NCI-H226 (cell line): ENCODE measurements at regions not wholly inside any gene's neighbourhood (a gene's known extent, or its start where the extent isn't known, plus 50 kb on each side); places are given as distances from the start of the nearest gene placed in this dataset.
A peak's percentile ranks its signal among the peaks of the same experiment; 100 is the strongest.
"Not testable (repeated sequence)": the region's sequence is repeated elsewhere in the genome, so short reads cannot be mapped to it uniquely, and the experiment has no call there.

ENCODE experiments used
- DNase-seq: peaks from one replicate; pipeline ENCODE4 v3.0.0-alpha.2; 2015

DNA sequence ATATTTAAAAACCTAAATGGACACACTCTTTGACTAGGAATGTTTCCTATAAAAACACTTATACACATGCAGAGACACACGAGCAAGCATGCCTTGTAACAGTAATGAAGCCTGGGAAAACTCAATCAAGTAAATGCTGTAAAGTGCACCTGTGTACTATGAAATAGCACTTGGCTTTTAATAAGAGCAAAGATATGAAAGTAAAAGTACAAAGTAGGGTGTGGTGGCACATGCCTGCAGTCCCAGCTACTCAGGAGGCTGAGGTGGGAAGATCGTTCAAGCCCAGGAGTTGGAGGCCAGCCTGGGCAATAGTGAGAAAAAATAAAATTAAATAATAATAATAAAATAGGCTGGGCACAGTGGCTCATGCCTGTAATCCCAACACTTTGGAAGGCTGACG lies 166.9 kb upstream of the GRK3 start:
- DNase-seq: no peak

DNA sequence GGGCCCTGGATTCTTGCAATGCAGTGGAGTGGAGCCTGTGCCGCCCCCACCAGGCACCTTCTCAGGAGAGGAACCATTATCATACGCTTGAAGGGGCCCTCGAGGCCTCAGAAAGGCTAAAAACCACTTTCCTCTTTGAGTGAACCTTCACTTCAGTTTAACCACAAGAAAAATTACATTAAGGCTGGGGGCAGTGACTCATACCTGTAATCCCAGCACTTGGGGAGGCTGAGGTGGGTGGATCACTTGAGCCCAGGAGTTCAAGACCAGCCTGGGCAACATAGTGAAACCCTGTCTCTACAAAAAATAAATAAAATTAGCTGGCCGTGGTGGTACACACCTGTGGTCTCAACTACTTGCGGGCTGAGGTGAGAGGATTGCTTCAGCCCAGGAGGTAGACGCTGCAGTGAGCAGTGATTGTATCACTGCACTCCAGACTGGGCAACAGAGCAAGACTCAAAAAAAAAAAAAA lies 165.8 kb upstream of the GRK3 start:
- DNase-seq: peak; percentile 7

DNA sequence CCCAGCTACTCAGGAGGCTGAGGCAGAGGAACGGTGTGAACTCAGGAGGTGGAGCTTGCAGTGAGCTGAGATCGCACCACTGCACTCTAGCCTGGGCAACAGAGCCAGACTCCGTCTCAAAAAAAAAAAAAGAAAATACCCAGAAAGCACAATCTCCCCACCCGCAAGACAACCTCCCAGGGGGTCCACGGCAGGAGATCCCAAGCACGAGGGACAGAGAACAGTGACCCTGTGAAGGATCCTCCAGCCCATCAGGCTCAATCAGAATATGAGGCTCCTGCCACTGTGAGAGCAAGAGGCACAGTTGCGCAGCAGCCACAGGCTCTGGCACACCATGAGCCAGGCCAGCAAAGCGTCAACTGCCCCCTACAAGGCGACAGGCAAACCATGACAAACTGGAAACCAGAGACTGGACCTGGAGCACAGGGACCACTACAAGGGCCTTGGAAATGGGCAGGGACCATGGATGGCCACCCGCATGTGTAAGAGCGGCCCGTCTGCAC lies 164.8 kb upstream of the GRK3 start:
- DNase-seq: no peak

- no peak for DNase-seq
These were observed 162.3 kb upstream of the GRK3 start for GRCh38 chr22:25402160-25402500.

DNA sequence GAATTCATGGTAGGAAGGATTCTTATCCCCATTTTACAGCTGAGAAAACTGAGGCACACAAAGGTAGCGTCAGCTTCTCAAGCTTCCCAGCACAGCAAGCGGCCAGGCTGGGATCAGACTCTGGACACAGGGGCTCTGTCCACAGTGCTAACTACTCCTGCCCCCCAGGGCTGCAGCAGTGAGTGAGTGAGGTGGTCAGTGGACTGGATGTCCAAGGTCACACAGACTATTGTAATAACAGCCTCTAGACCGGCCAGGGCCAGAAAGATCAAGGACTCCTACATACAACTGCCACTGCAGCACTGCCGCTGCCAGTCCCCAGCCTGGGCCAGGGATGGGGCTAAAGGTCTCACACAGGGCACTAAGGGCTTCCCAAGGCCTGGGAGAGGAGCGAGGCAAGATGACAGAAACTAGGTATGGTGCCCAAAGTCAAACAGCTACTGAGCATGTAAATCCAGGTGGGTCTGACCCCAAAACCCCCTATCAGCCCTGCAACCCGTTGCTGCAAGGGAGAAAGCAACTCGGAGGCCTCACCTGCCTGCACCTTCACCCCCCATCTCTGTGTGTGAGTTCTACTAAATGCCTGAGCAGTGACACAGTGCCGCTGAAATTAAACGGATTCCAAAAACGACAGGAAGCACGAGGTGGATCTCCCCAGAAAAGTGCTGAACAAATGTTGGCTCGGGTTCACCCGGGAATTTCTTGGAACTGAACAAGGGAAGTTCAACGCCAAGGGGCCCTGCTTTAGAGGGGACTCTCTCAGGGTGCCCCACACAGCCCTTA lies 161.8 kb upstream of the GRK3 start:
- peak; percentile 3 for DNase-seq

DNA sequence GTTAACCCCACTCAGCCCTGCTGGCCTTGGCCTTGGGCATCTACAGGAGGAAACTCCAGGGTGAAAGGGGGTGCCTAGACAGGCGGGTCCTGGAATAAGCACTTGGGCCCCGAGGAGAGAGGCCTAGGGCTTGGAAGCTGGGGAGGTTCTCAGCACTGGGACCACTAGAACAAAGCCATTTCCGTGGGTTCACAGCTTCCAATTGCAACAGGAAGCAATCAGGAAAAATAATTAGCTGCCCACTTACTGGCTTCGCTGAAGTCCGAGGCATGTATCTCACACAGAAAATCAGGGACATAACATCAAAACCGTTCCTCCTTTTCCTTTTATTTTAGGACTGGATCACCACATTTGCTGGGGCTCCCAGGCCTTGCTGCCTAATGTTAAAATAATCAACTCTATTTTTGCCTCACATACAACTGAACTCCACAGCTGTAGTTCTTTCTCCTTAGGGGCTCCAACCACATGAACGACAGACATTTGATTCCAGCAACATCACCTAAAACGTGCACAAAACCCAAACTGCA lies 161.1 kb upstream of the GRK3 start:
- DNase-seq: no peak

DNA sequence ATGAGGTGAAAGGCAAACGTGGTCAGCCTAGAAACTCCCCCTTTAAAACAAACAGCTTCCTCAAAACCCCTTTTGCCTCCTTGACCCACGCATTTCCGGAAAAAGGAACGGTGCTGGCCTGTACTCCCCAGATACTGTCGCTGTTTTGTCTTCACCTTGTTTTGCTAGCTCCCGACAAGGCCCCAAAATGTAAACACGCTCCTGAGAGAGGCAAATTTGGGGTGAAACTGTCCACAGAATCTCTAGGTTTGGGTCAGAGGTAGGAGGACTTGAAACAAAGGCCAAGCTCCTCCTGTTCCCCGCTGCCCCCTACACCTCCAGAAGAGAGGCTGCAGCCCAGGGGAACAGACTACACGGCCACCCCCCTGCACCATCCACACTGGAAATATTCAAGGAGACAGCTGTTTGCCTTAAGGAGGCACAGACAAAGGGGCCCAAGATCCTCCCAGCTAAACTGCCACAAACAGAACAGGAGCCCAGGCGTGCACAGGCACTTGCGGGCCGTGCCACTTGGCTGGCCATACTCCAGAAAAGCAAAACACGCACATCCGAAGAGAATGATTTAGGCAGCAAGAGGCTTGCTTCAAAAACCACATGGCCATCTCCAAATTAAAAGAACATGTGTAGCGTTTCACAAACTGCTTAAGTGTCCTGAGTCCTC lies 160.5 kb upstream of the GRK3 start:
- no peak for DNase-seq

GRCh38 chr22:25404556-25404927 lies 159.9 kb upstream of the GRK3 start:
- DNase-seq: no peak

- peak; percentile 37 for DNase-seq
These were observed 159.3 kb upstream of the GRK3 start for GRCh38 chr22:25404928-25405816.

GRCh38 chr22:25405841-25406509 lies 158.5 kb upstream of the GRK3 start:
- DNase-seq: no peak

DNA sequence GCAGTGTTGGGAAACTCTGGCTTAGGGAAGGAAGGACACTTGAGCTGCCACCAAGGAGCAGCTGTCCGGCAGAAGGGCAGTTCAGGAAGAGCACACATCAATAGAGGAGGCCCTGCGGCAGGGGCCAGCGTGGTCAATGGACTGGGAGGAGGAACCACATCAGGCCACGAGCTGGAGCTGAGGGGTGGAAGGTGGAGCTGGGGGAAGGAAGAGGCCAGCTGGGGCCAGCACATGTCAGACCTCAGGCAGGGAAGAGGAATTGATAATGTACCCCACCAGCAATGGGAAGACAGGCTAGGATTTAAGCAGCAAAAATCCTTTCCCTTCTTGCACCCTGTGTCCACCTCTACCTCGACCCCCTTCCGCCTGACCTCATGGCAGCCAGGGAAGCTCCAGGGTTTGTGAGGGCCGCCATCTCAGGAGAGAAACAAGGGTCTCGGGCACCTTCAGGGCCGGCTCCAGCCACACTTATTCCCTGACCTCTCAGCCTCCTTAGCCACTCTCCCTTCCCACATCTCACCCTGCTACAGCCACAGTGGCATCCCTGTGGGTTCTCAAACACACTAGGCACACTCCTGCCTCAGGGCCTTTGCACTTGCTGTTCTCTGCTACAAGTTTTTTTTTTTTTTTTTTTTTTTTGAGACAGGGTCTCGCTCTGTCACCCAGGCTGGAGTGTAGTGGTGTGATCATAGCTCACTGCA lies 157.8 kb upstream of the GRK3 start:
- no peak for DNase-seq

GRCh38 chr22:25407226-25407858 lies 157.1 kb upstream of the GRK3 start:
- DNase-seq: no peak

DNA sequence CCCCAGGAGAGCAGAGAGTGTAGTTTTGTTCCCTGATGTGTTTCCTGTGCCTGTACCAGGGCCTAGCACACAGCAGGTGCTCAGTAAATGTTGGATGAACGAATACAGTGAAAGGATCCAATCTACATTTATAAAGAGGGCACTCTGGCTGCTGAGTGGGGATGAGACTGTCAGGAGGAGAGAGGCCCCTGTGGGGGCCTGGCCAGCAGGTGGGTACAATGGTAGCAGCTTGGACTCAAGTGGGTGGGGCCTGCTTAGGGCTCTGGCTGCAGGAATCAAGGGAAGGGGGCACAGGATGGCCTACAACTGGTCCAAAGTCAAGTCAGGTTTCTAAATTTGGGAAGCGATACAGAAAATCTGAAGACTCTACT lies 156.6 kb upstream of the GRK3 start:
- no peak for DNase-seq

DNA sequence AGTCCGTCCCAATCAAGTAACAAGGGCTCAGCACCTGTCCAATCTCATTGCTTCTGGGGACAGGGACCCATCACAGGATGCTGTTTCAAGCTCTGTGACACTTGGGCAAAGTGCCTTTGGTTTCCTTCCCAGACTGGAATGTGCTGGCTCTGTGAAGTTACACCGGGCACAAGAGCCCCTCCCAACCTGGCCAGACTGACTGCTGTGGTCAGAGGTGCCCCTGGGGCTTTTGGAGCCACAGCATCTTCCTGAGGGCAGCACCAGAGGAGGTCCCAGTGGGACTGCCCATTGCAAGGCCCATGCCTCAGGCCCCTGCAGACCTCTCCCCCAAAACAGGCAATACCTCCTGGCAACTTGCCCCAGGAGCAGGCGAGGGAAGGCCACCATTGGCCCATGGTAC lies 155.2 kb upstream of the GRK3 start:
- no peak for DNase-seq

- DNase-seq: no peak
These were observed 153.6 kb upstream of the GRK3 start for GRCh38 chr22:25410849-25411248.

GRCh38 chr22:25413620-25414019 lies 150.9 kb upstream of the GRK3 start:
- no peak for DNase-seq

DNA sequence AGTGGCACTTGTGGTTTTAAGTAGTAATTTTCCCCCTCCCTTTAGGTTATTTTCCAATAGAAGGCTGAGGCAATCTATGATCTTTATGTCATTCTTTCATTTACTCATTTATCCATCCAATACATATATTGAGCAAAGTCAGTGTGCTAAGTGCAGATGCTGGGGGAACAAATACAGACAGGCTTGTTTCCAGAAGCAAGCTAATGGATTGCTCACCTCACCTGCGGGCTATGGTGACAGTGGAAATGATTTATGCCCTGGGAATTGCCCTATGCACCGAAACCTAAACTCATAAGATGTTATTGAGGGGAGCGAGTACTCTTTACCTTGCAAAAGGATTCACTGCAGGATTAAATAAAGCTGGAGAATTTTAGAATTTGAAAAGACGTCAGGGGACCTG lies 148.7 kb upstream of the GRK3 start:
- DNase-seq: not testable (repeated sequence)

DNA sequence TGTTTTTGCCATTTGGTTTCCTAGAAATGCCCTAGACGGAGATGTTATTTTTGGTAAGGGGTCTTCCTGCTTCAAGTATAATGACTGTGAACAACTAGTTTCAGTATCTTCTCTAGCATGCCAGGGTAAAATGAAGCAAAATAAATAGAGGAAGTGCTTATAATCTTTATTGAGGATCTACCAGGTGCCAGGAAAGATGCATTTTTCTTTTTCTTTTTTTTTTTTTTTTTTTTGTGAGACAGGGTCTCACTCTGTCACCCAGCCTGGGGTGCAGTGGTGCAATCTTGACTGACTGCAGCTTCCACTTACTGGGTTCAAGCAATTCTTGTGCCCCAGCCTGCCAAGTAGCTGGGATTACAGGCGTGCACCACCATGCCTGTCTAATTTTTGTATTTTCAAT lies 146.6 kb upstream of the GRK3 start:
- not testable (repeated sequence) for DNase-seq

DNA sequence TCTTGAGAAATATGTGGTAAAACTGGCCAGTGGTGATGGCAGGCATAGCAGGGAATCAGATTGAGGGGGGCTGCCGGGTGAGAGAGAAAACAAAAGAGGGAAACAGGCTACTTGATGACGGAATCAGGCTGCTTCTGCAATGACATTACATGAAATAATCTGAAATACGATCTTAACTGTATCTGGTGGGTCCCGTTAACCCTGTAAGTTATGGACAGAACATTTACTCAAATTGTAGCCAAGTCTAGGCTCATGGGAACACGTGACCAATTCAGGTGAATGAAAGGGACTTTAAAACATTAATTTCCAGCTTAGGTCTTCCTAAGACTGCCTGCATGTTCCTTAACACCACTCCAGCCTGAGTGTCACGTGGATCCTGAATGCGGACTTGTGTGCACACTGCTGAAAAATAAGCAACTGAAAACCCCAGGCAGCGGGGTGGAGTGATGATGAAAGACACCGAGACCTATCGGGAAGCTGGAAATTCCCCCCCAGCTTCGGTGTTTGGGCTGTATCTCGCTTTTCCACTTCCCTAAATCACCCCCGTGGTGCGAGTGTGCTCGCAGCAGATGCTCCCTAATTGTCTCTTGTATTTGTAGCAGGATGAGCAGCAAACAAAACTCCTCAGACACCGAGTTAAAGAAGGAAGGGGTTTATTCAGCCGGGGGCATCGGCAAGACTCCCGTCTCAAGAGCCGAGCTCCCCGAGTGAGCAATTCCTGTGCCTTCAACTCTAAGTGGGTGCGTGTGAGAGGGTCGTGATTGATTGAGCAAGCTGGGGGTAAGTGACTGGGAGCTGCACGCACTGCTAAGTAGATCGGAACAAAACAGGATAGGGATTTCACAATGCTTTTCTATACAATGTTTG lies 145.0 kb upstream of the GRK3 start:
- DNase-seq: no peak

GRCh38 chr22:25420114-25420441 lies 144.4 kb upstream of the GRK3 start:
- DNase-seq: not testable (repeated sequence)

DNA sequence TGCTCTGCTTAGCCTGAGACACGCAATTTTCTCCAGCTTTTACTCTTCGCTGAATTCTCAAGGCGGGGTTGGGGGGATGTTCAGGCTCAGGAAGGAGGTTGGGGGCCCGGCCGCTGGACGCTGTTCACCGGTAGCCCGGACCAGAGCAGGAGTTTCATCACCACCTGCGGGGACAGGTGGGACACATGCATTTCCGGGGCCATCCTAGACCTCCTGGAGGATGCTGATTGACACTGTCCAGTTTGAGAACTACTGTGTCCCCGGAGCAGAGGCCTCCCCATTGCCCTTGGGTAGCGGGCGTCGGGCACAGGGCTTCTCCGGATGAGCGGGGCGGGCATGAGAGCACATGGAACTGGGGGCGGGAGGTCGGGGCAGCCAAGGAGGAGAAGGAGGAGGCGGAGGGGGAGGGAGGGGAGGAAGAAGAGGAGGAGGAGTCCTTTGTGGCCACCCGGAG lies 144.0 kb upstream of the GRK3 start:
- no peak for DNase-seq
